ENCODE measurements at regions not wholly inside any gene's neighbourhood (a gene's known extent, or its start where the extent isn't known, plus 50 kb on each side); places are given as distances from the start of the nearest gene placed in this dataset.

GRCh38 chr13:73193554-73193953 lies 134.7 kb downstream of the KLF5 start (continued):
- TF ChIP-seq ZNF148 (tag by site-specific recombination; IDR thresholded peaks at IDR 0.05; ENCODE audit: borderline replicate concordance) (no peak), ZNF558 (tag by site-specific recombination; IDR thresholded peaks at IDR 0.05) (no peak), ZNF23 (tag by site-specific recombination; IDR thresholded peaks at IDR 0.05; ENCODE audit: borderline replicate concordance) (no peak), ZNF292 (tag by site-specific recombination; IDR thresholded peaks at IDR 0.05; ENCODE audit: borderline replicate concordance, low read depth) (no peak), ZNF600 (tag by site-specific recombination; IDR thresholded peaks at IDR 0.05) (no peak), SALL2 (tag by site-specific recombination; IDR thresholded peaks at IDR 0.05; ENCODE audit: borderline replicate concordance) (no peak), ZNF777 (tag by site-specific recombination; IDR thresholded peaks at IDR 0.05; ENCODE audit: borderline replicate concordance) (no peak), ZBTB20 (tag by site-specific recombination; IDR thresholded peaks at IDR 0.05) (no peak), ATF2 (tag by site-specific recombination; IDR thresholded peaks at IDR 0.05; ENCODE audit: low read depth) (no peak)

- H3K9me3 ChIP-seq (ENCODE audit: control insufficient read depth, insufficient read depth, low read depth, low read length): no peaks in the 10 kb centered on the region
- no peaks in the 10 kb centered on the region for H3K4me1 ChIP-seq (ENCODE audit: control insufficient read depth, insufficient read depth, low read length)
- no peak for TF ChIP-seq ZNF112 (tag by site-specific recombination; IDR thresholded peaks at IDR 0.05)
- TF ChIP-seq PATZ1 (tag by site-specific recombination; IDR thresholded peaks at IDR 0.05): no peak
- no peak for TF ChIP-seq ZNF274 (IDR thresholded peaks at IDR 0.05; ENCODE audit: low read length)
- no peak for TF ChIP-seq ZNF274 (tag by site-specific recombination; IDR thresholded peaks at IDR 0.05; ENCODE audit: borderline replicate concordance)
- TF ChIP-seq KLF7 (tag by site-specific recombination; IDR thresholded peaks at IDR 0.05; ENCODE audit: borderline replicate concordance): no peak
- TF ChIP-seq TRIM28 (IDR thresholded peaks at IDR 0.05; ENCODE audit: borderline replicate concordance, low read length): no peak
- no peak for TF ChIP-seq ZNF302 (tag by site-specific recombination; IDR thresholded peaks at IDR 0.05; ENCODE audit: low read depth)
- no peak for TF ChIP-seq ZNF692 (tag by site-specific recombination; IDR thresholded peaks at IDR 0.05)
- no peak for TF ChIP-seq ZNF23 (tag by site-specific recombination; IDR thresholded peaks at IDR 0.05; ENCODE audit: borderline replicate concordance)
- no peak for TF ChIP-seq RBAK (tag by site-specific recombination; IDR thresholded peaks at IDR 0.05)
- TF ChIP-seq ZNF549 (tag by site-specific recombination; IDR thresholded peaks at IDR 0.05): no peak
- TF ChIP-seq ZNF280C (tag by site-specific recombination; IDR thresholded peaks at IDR 0.05): no peak
- TF ChIP-seq ZIC2 (tag by site-specific recombination; IDR thresholded peaks at IDR 0.05): no peak
- no peak for TF ChIP-seq SP2 (tag by site-specific recombination; IDR thresholded peaks at IDR 0.05)
- no peak overlapping the region for H3K27ac ChIP-seq (ENCODE audit: extremely low read depth, low read depth, low read length)
- no peaks in the 10 kb centered on the region for H3K36me3 ChIP-seq (ENCODE audit: control insufficient read depth in 2 of 2, insufficient read depth in 1 of 2, low read length in 2 of 2)
- CTCF ChIA-PET: no interaction called here
- H3K4me3 ChIP-seq (ENCODE audit: low read depth, low read length): no peak overlapping the region
- POLR2A ChIA-PET: no interaction called here
Observed at GRCh38 chr13:73190477-73190876, 131.7 kb downstream of the KLF5 start.

Data from HEK293 (cell line).